CD14-positive monocyte (primary cell): ENCODE measurements at regions not wholly inside any gene's neighbourhood (a gene's known extent, or its start where the extent isn't known, plus 50 kb on each side); places are given as distances from the start of the nearest gene placed in this dataset.

ENCODE experiments used
- DNase-seq, 3 donors: peaks; one replicate each; pipeline ENCODE4 v3.0.0-alpha.2; 2011 to 2022
- H2AFZ ChIP-seq: 2 replicates; pipeline ENCODE4 v1.6.0; 2012; ENCODE audit warnings: mild to moderate bottlenecking, low read depth, low read length, inconsistent platforms; ENCODE audit not compliant: insufficient read depth, poor library complexity, severe bottlenecking
- H3K27ac ChIP-seq, 2 donors: 1 replicate in 1 of 2; 2 replicates in 1 of 2; pipeline ENCODE4 v1.5.1; 2012 to 2013; ENCODE audit warnings: low read length in 2 of 2, control low read depth in 1 of 2, inconsistent platforms in 1 of 2, low read depth in 1 of 2, mild to moderate bottlenecking in 1 of 2
- H3K27me3 ChIP-seq, 2 donors: one replicate each; pipeline versions ENCODE4 v1.6.0 to v1.6.1; 2011 to 2013; ENCODE audit warnings: low read length in 2 of 2; ENCODE audit not compliant: control insufficient read depth in 2 of 2, insufficient read depth in 2 of 2
- H3K36me3 ChIP-seq, 2 donors: replicated peaks in 1 of 2; 1 replicate in 1 of 2; 2 replicates in 1 of 2; pipeline versions ENCODE4 v1.5.1 to v1.6.1; 2012 to 2013; ENCODE audit warnings: low read length in 2 of 2, control low read depth in 1 of 2, inconsistent platforms in 1 of 2, mild to moderate bottlenecking in 1 of 2; ENCODE audit not compliant: insufficient read depth in 2 of 2, control insufficient read depth in 1 of 2
- H3K4me1 ChIP-seq, 2 donors: 1 replicate in 1 of 2; 2 replicates in 1 of 2; pipeline versions ENCODE4 v1.5.1 to v1.6.1; 2012 to 2013; ENCODE audit warnings: low read length in 2 of 2, control low read depth in 1 of 2, inconsistent platforms in 1 of 2, mild to moderate bottlenecking in 1 of 2, moderate library complexity in 1 of 2; ENCODE audit not compliant: insufficient read depth in 2 of 2, control insufficient read depth in 1 of 2
- H3K4me2 ChIP-seq: replicated peaks from 2 replicates; pipeline ENCODE3; 2012; ENCODE audit warnings: low read length, moderate library complexity, mild to moderate bottlenecking; ENCODE audit not compliant: poor library complexity, severe bottlenecking; ENCODE audit errors: extremely low read depth
- H3K4me3 ChIP-seq, 3 experiments: fragments of 200-600 bp in 1 of 3; sonication (generic) in 1 of 3; replicated peaks in 1 of 3; 1 replicate in 2 of 3; 2 replicates in 1 of 3; pipeline ENCODE4 v1.5.1; 2011 to 2013; ENCODE audit warnings: low read length in 3 of 3, mild to moderate bottlenecking in 3 of 3, control low read depth in 2 of 3, low read depth in 2 of 3, inconsistent platforms in 1 of 3, moderate library complexity in 1 of 3
- H3K79me2 ChIP-seq: 2 replicates; pipeline ENCODE4 v1.6.0; 2012; ENCODE audit warnings: mild to moderate bottlenecking, control low read depth, inconsistent platforms, low read length, moderate library complexity; ENCODE audit not compliant: insufficient read depth
- H3K9ac ChIP-seq: 2 replicates; pipeline ENCODE4 v1.6.0; 2017; ENCODE audit warnings: low read length, mild to moderate bottlenecking; ENCODE audit not compliant: insufficient read depth, poor library complexity, severe bottlenecking
- H3K9me3 ChIP-seq, 2 donors: replicated peaks in 1 of 2; 1 replicate in 1 of 2; 2 replicates in 1 of 2; pipeline versions ENCODE4 v1.5.1 to v1.6.1; 2012 to 2013; ENCODE audit warnings: low read length in 2 of 2, control low read depth in 1 of 2; ENCODE audit not compliant: control insufficient read depth in 1 of 2, insufficient read depth in 1 of 2
- H4K20me1 ChIP-seq: 2 replicates; pipeline ENCODE4 v1.6.0; 2012; ENCODE audit warnings: mild to moderate bottlenecking, low read length, control low read depth, moderate library complexity; ENCODE audit not compliant: insufficient read depth
- H3K27ac Mint-ChIP-seq, 7 donors: one replicate each; pipeline ENCODE4 v1.8.0; 2020; ENCODE audit warnings: mild to moderate bottlenecking in 7 of 7, mixed read lengths in 7 of 7, moderate library complexity in 6 of 7, inconsistent platforms in 2 of 7
- H3K27me3 Mint-ChIP-seq, 3 donors: one replicate each; pipeline ENCODE4 v1.8.0; 2021 to 2022; ENCODE audit warnings: low read depth in 3 of 3, mild to moderate bottlenecking in 3 of 3, mixed read lengths in 3 of 3, moderate library complexity in 3 of 3, inconsistent platforms in 1 of 3
- H3K36me3 Mint-ChIP-seq, 2 donors: one replicate each; pipeline ENCODE4 v1.8.0; 2020; ENCODE audit warnings: mixed read lengths in 2 of 2, inconsistent platforms in 1 of 2, mild to moderate bottlenecking in 1 of 2
- H3K4me1 Mint-ChIP-seq: one replicate; pipeline ENCODE4 v1.8.0; 2020; ENCODE audit warnings: mild to moderate bottlenecking, mixed read lengths
- H3K4me3 Mint-ChIP-seq, 2 donors: one replicate each; pipeline ENCODE4 v1.8.0; 2020; ENCODE audit warnings: mild to moderate bottlenecking in 2 of 2, mixed read lengths in 2 of 2, moderate library complexity in 1 of 2
- H3K9me3 Mint-ChIP-seq, 7 donors: one replicate each; pipeline ENCODE4 v1.8.0; 2020 to 2022; ENCODE audit warnings: mixed read lengths in 7 of 7, mild to moderate bottlenecking in 6 of 7, moderate library complexity in 6 of 7, inconsistent platforms in 2 of 7
- CTCF ChIP-seq: fragments of 200-600 bp; IDR thresholded peaks from one replicate; pipeline ENCODE4 v1.8.0; 2022; ENCODE audit warnings: antibody characterized with exemption, mild to moderate bottlenecking
- whole genome bisulfite sequencing: methylation state at CpG from one replicate; pipeline ENCODE4 v1.1.5; 2013; ENCODE audit warnings: missing lambda C conversion rate; ENCODE audit not compliant: insufficient coverage; 5-methylcytosine and 5-hydroxymethylcytosine counted together
- intact Hi-C, 2 donors: fragments of 100-400 bp; cut with micrococcal nuclease; formaldehyde crosslinking; loops; one replicate each; pipeline versions ENCODE4 v1.15.0 to v1.15.1; 2023

GRCh38 chr7:18429547-18429946, 66.0 kb upstream of the HDAC9 start:
- Histone ChIP-seq H4K20me1 (peaks cover 81% of the 10 kb centered on the region), H3K27ac (no peak overlapping the region), H3K4me2 (no peak overlapping the region), H2AFZ (no peak overlapping the region), H3K4me1 (no peaks in the 10 kb centered on the region), H3K4me3 (no peak overlapping the region), H3K9me3 (no peaks in the 10 kb centered on the region), H3K36me3 (peaks cover 0 to 15% of the 10 kb centered on the region in 2 donors), H3K79me2 (peaks cover 61% of the 10 kb centered on the region), H3K9ac (no peak overlapping the region), H3K27me3 (no peaks in the 10 kb centered on the region)
- intact Hi-C loops: no loop called here
- Mint-ChIP-seq H3K27me3 (no peaks in the 10 kb centered on the region), H3K27ac (peak overlapping the region in 1 of 7 donors; percentile 21), H3K36me3 (peaks cover 20 to 29% of the 10 kb centered on the region in 2 donors), H3K4me3 (no peak overlapping the region), H3K9me3 (peaks cover 0 to 3% (median 0%) of the 10 kb centered on the region in 7 donors), H3K4me1 (peaks cover 4% of the 10 kb centered on the region)
- no peak for TF ChIP-seq CTCF
- no CpG with 5 or more reads among the region's 3 CpGs for WGBS
- DNase-seq: no peak

GRCh38 chr7:18430810-18431209, 64.7 kb upstream of the HDAC9 start:
- peaks cover 4% of the 10 kb centered on the region for H3K4me1 Mint-ChIP-seq
- intact Hi-C loops: no loop called here
- no peak for DNase-seq
- H3K79me2 ChIP-seq: peaks cover 57% of the 10 kb centered on the region
- peaks cover 20 to 27% of the 10 kb centered on the region in 2 donors for H3K36me3 Mint-ChIP-seq
- H3K4me3 ChIP-seq: no peak overlapping the region
- no peaks in the 10 kb centered on the region for H3K4me1 ChIP-seq
- H3K27ac Mint-ChIP-seq: peak overlapping the region in 3 of 7 donors; percentile 12 to 39 (median 35)
- no peak overlapping the region for H3K9ac ChIP-seq
- no peaks in the 10 kb centered on the region for H3K27me3 ChIP-seq
- H3K4me2 ChIP-seq: no peak overlapping the region
- peaks cover 0 to 3% (median 0%) of the 10 kb centered on the region in 7 donors for H3K9me3 Mint-ChIP-seq
- H4K20me1 ChIP-seq: peaks cover 81% of the 10 kb centered on the region
- H3K27me3 Mint-ChIP-seq: no peaks in the 10 kb centered on the region
- WGBS: 100% methylated on average over 2 of the region's 2 CpGs
- no peak overlapping the region for H2AFZ ChIP-seq
- no peak for TF ChIP-seq CTCF
- H3K36me3 ChIP-seq: peaks cover 0 to 15% of the 10 kb centered on the region in 2 donors
- no peak overlapping the region for H3K27ac ChIP-seq
- no peaks in the 10 kb centered on the region for H3K9me3 ChIP-seq
- no peak overlapping the region for H3K4me3 Mint-ChIP-seq
